ENCODE measurements at regions not wholly inside any gene's neighbourhood (a gene's known extent, or its start where the extent isn't known, plus 50 kb on each side); places are given as distances from the start of the nearest gene placed in this dataset.

GRCh38 chr14:32258336-32258993 is 55.4 kb upstream of the RNU6-8 start:
- no peak overlapping the region for H3K4me3 ChIP-seq (ENCODE audit: low read depth, low read length, poor library complexity, severe bottlenecking)
- H3K27ac ChIP-seq (ENCODE audit: low read depth, low read length, poor library complexity, severe bottlenecking) = no peak overlapping the region
- no peak for TF ChIP-seq EZH2 (IDR thresholded peaks at IDR 0.05; ENCODE audit: borderline replicate concordance, low read length)
- no peak for TF ChIP-seq CTCF (IDR thresholded peaks at IDR 0.05; ENCODE audit: low read length)
- no peak overlapping the region for H3K9ac ChIP-seq (ENCODE audit: low read length)
- H3K4me1 ChIP-seq (ENCODE audit: insufficient read depth, low read length, severe bottlenecking) = no peaks in the 10 kb centered on the region
- H3K4me2 ChIP-seq (ENCODE audit: low read length) = no peak overlapping the region
- no peaks in the 10 kb centered on the region for H4K20me1 ChIP-seq (ENCODE audit: insufficient read depth, low read length)
- H3K9me2 ChIP-seq (ENCODE audit: low read depth, low read length) = no peaks in the 10 kb centered on the region
- no peaks in the 10 kb centered on the region for H3K36me3 ChIP-seq (ENCODE audit: insufficient read depth, low read length)
- H3K27me3 ChIP-seq (ENCODE audit: insufficient read depth, low read length) = no peaks in the 10 kb centered on the region
- H3K79me2 ChIP-seq (ENCODE audit: insufficient read depth, low read length) = no peaks in the 10 kb centered on the region
- H2AFZ ChIP-seq (ENCODE audit: low read length) = no peak overlapping the region
- no peaks in the 10 kb centered on the region for H3F3A ChIP-seq (ENCODE audit: insufficient read depth, low read length)
- H3K9me3 ChIP-seq (ENCODE audit: low read length) = no peaks in the 10 kb centered on the region

GRCh38 chr14:32259368-32260013 is 56.4 kb upstream of the RNU6-8 start:
- 0 out of 2 replicates have a peak, but pooled peaks cover 3% of the 10 kb centered on the region for H3K9me3 ChIP-seq (ENCODE audit: low read length)
- H3K27me3 ChIP-seq (ENCODE audit: insufficient read depth, low read length) = no peaks in the 10 kb centered on the region
- no peaks in the 10 kb centered on the region for H3K79me2 ChIP-seq (ENCODE audit: insufficient read depth, low read length)
- no peak overlapping the region for H3K4me3 ChIP-seq (ENCODE audit: low read depth, low read length, poor library complexity, severe bottlenecking)
- no peaks in the 10 kb centered on the region for H3K4me1 ChIP-seq (ENCODE audit: insufficient read depth, low read length, severe bottlenecking)
- H3F3A ChIP-seq (ENCODE audit: insufficient read depth, low read length) = no peaks in the 10 kb centered on the region
- H3K27ac ChIP-seq (ENCODE audit: low read depth, low read length, poor library complexity, severe bottlenecking) = no peak overlapping the region
- no peaks in the 10 kb centered on the region for H3K36me3 ChIP-seq (ENCODE audit: insufficient read depth, low read length)
- H3K9ac ChIP-seq (ENCODE audit: low read length) = no peak overlapping the region
- TF ChIP-seq CTCF (IDR thresholded peaks at IDR 0.05; ENCODE audit: low read length) (no peak), EZH2 (IDR thresholded peaks at IDR 0.05; ENCODE audit: borderline replicate concordance, low read length) (no peak)
- no peak overlapping the region for H2AFZ ChIP-seq (ENCODE audit: low read length)
- no peak overlapping the region for H3K4me2 ChIP-seq (ENCODE audit: low read length)
- H4K20me1 ChIP-seq (ENCODE audit: insufficient read depth, low read length) = no peaks in the 10 kb centered on the region
- no peaks in the 10 kb centered on the region for H3K9me2 ChIP-seq (ENCODE audit: low read depth, low read length)

GRCh38 chr14:32263939-32264567 is 61.0 kb upstream of the RNU6-8 start:
- TF ChIP-seq CTCF (IDR thresholded peaks at IDR 0.05; ENCODE audit: low read length) (no peak), EZH2 (IDR thresholded peaks at IDR 0.05; ENCODE audit: borderline replicate concordance, low read length) (no peak)
- no peaks in the 10 kb centered on the region for H3K4me1 ChIP-seq (ENCODE audit: insufficient read depth, low read length, severe bottlenecking)
- H3K36me3 ChIP-seq (ENCODE audit: insufficient read depth, low read length) = no peaks in the 10 kb centered on the region
- no peaks in the 10 kb centered on the region for H3F3A ChIP-seq (ENCODE audit: insufficient read depth, low read length)
- H3K9me2 ChIP-seq (ENCODE audit: low read depth, low read length) = no peaks in the 10 kb centered on the region
- no peak overlapping the region for H3K4me2 ChIP-seq (ENCODE audit: low read length)
- no peak overlapping the region for H3K9ac ChIP-seq (ENCODE audit: low read length)
- no peaks in the 10 kb centered on the region for H3K79me2 ChIP-seq (ENCODE audit: insufficient read depth, low read length)
- H4K20me1 ChIP-seq (ENCODE audit: insufficient read depth, low read length) = no peaks in the 10 kb centered on the region
- H3K9me3 ChIP-seq (ENCODE audit: low read length) = 0 out of 2 replicates have a peak, but pooled peaks cover 3% of the 10 kb centered on the region
- no peaks in the 10 kb centered on the region for H3K27me3 ChIP-seq (ENCODE audit: insufficient read depth, low read length)
- H3K4me3 ChIP-seq (ENCODE audit: low read depth, low read length, poor library complexity, severe bottlenecking) = no peak overlapping the region
- H3K27ac ChIP-seq (ENCODE audit: low read depth, low read length, poor library complexity, severe bottlenecking) = no peak overlapping the region
- no peak overlapping the region for H2AFZ ChIP-seq (ENCODE audit: low read length)

All from OCI-LY1 (cell line).